ENCODE measurements at regions not wholly inside any gene's neighbourhood (a gene's known extent, or its start where the extent isn't known, plus 50 kb on each side); places are given as distances from the start of the nearest gene placed in this dataset.

DNA sequence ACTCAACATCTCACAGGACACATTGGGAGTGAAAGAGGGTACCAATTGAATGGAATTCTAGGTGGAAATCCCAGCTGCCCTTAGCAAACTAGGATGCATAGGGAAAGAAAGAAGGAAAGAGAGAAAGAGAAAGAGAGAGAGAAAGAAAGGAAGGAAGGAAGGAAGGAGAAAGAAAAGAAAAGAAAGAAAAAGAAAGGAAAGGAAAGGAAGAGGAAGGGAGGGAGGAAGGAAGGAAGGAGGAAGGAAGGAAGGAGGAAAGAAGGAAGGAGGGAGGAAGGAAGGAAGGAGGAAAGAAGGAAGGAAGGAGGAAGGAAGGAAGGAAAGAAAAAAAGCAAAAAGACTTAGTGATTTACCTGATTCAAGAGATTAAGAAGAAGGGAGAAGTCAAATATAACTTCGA, 143.9 kb downstream of the SS18 start:
- TF ChIP-seq, protein P1, sequence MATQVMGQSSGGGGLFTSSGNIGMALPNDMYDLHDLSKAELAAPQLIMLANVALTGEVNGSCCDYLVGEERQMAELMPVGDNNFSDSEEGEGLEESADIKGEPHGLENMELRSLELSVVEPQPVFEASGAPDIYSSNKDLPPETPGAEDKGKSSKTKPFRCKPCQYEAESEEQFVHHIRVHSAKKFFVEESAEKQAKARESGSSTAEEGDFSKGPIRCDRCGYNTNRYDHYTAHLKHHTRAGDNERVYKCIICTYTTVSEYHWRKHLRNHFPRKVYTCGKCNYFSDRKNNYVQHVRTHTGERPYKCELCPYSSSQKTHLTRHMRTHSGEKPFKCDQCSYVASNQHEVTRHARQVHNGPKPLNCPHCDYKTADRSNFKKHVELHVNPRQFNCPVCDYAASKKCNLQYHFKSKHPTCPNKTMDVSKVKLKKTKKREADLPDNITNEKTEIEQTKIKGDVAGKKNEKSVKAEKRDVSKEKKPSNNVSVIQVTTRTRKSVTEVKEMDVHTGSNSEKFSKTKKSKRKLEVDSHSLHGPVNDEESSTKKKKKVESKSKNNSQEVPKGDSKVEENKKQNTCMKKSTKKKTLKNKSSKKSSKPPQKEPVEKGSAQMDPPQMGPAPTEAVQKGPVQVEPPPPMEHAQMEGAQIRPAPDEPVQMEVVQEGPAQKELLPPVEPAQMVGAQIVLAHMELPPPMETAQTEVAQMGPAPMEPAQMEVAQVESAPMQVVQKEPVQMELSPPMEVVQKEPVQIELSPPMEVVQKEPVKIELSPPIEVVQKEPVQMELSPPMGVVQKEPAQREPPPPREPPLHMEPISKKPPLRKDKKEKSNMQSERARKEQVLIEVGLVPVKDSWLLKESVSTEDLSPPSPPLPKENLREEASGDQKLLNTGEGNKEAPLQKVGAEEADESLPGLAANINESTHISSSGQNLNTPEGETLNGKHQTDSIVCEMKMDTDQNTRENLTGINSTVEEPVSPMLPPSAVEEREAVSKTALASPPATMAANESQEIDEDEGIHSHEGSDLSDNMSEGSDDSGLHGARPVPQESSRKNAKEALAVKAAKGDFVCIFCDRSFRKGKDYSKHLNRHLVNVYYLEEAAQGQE (IDR thresholded peaks at IDR 0.05; ENCODE audit: low read depth): no peak
- TF ChIP-seq TAF1 (IDR thresholded peaks at IDR 0.05; ENCODE audit: low read depth) (no peak), YY1 (IDR thresholded peaks at IDR 0.05; ENCODE audit: low read depth) (no peak), RAD21 (IDR thresholded peaks at IDR 0.05; ENCODE audit: low read depth) (no peak)
- TF ChIP-seq, protein P2, sequence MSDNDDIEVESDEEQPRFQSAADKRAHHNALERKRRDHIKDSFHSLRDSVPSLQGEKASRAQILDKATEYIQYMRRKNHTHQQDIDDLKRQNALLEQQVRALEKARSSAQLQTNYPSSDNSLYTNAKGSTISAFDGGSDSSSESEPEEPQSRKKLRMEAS (IDR thresholded peaks at IDR 0.05): no peak

Measured in Ishikawa (cell line).